KMS-11 (cell line): ENCODE measurements at regions not wholly inside any gene's neighbourhood (a gene's known extent, or its start where the extent isn't known, plus 50 kb on each side); places are given as distances from the start of the nearest gene placed in this dataset.

Source experiments
- H2AFZ ChIP-seq: fragments of 200-600 bp; sonication (generic); 2 replicates; pipeline ENCODE4 v1.6.1; 2016; ENCODE audit warnings: antibody characterized with exemption, mixed run types, low read depth
- H3K27ac ChIP-seq: fragments of 200-600 bp; sonication (generic); 2 replicates; pipeline ENCODE4 v1.6.1; 2016; ENCODE audit warnings: mild to moderate bottlenecking, mixed run types
- H3K27me3 ChIP-seq: fragments of 200-600 bp; sonication (generic); 2 replicates; pipeline ENCODE4 v1.6.1; 2017; ENCODE audit warnings: mild to moderate bottlenecking, low read depth, mixed run types, moderate library complexity; ENCODE audit not compliant: insufficient read depth
- H3K36me3 ChIP-seq: fragments of 200-600 bp; sonication (generic); 2 replicates; pipeline ENCODE4 v1.6.1; 2017; ENCODE audit warnings: mild to moderate bottlenecking, mixed run types; ENCODE audit not compliant: insufficient read depth
- H3K4me1 ChIP-seq: fragments of 200-600 bp; sonication (generic); 2 replicates; pipeline ENCODE4 v1.6.1; 2016; ENCODE audit warnings: mild to moderate bottlenecking, low read depth, mixed run types; ENCODE audit not compliant: poor library complexity, severe bottlenecking
- H3K4me2 ChIP-seq: fragments of 200-600 bp; sonication (generic); 2 replicates; pipeline ENCODE4 v1.7.0; 2016; ENCODE audit warnings: mild to moderate bottlenecking, mixed run types
- H3K4me3 ChIP-seq: fragments of 200-600 bp; sonication (generic); IDR thresholded peaks from 2 replicates; pipeline ENCODE4 v1.6.1; 2017; ENCODE audit warnings: low read depth, low read length, mixed read lengths; ENCODE audit not compliant: insufficient read depth
- H3K79me2 ChIP-seq: fragments of 200-600 bp; sonication (generic); 2 replicates; pipeline ENCODE4 v1.6.1; 2016; ENCODE audit warnings: low read depth, mixed run types; ENCODE audit not compliant: insufficient read depth
- H3K9ac ChIP-seq: fragments of 200-600 bp; sonication (generic); 2 replicates; pipeline ENCODE4 v1.6.1; 2016; ENCODE audit warnings: mild to moderate bottlenecking, mixed run types
- H4K20me1 ChIP-seq: fragments of 200-600 bp; sonication (generic); 2 replicates; pipeline ENCODE4 v1.6.1; 2016; ENCODE audit warnings: mild to moderate bottlenecking, mixed run types; ENCODE audit not compliant: insufficient read depth
- CTCF ChIP-seq: fragments of 200-600 bp; sonication (generic); conservative IDR thresholded peaks from 2 replicates; pipeline ENCODE4 v1.6.1; 2017; ENCODE audit warnings: low read depth, mild to moderate bottlenecking, antibody characterized with exemption, low read length, moderate library complexity, mixed read lengths

- Histone ChIP-seq H3K9ac (no peak overlapping the region), H4K20me1 (no peaks in the 10 kb centered on the region), H3K27me3 (no peaks in the 10 kb centered on the region), H2AFZ (no peak overlapping the region), H3K4me1 (peaks cover 9% of the 10 kb centered on the region), H3K36me3 (no peaks in the 10 kb centered on the region), H3K27ac (no peak overlapping the region), H3K4me2 (no peak overlapping the region), H3K4me3 (no peak overlapping the region), H3K79me2 (no peaks in the 10 kb centered on the region)
- TF ChIP-seq CTCF = no peak
Observed at GRCh38 chr3:87359025-87359424, 82.6 kb upstream of the POU1F1 start.

GRCh38 chr3:87358066-87358465 is 81.7 kb upstream of the POU1F1 start:
- Histone ChIP-seq H3K4me1 (peaks cover 9% of the 10 kb centered on the region), H3K79me2 (no peaks in the 10 kb centered on the region), H3K36me3 (no peaks in the 10 kb centered on the region), H3K4me3 (no peak overlapping the region), H3K27ac (no peak overlapping the region), H3K27me3 (no peaks in the 10 kb centered on the region), H3K4me2 (no peak overlapping the region), H4K20me1 (no peaks in the 10 kb centered on the region), H3K9ac (no peak overlapping the region), H2AFZ (no peak overlapping the region)
- TF ChIP-seq CTCF = no peak

- no peaks in the 10 kb centered on the region for H3K36me3 ChIP-seq
- H2AFZ ChIP-seq = no peak overlapping the region
- no peaks in the 10 kb centered on the region for H3K27me3 ChIP-seq
- TF ChIP-seq CTCF = no peak
- no peak overlapping the region for H3K9ac ChIP-seq
- H3K4me3 ChIP-seq = no peak overlapping the region
- H3K27ac ChIP-seq = no peak overlapping the region
- H4K20me1 ChIP-seq = no peaks in the 10 kb centered on the region
- H3K4me1 ChIP-seq = no peaks in the 10 kb centered on the region
- no peaks in the 10 kb centered on the region for H3K79me2 ChIP-seq
- no peak overlapping the region for H3K4me2 ChIP-seq
Observed at GRCh38 chr3:87354398-87354797, 78.0 kb upstream of the POU1F1 start.

- Histone ChIP-seq H3K27me3 (no peaks in the 10 kb centered on the region), H3K36me3 (no peaks in the 10 kb centered on the region), H3K4me2 (no peak overlapping the region), H2AFZ (no peak overlapping the region), H3K4me1 (no peaks in the 10 kb centered on the region), H3K27ac (no peak overlapping the region), H3K79me2 (no peaks in the 10 kb centered on the region), H3K9ac (no peak overlapping the region), H4K20me1 (no peaks in the 10 kb centered on the region), H3K4me3 (no peak overlapping the region)
- no peak for TF ChIP-seq CTCF
Observed at GRCh38 chr3:87351937-87352336, 75.6 kb upstream of the POU1F1 start.
